GM12878 (cell line): ENCODE measurements at regions not wholly inside any gene's neighbourhood (a gene's known extent, or its start where the extent isn't known, plus 50 kb on each side); places are given as distances from the start of the nearest gene placed in this dataset.

Experiments
- ATAC-seq: fragments of 200-7000 bp; cut with Tn5 transposase; 3 replicates; pipeline ENCODE4 v1.9.1; 2020; ENCODE audit warnings: mild to moderate bottlenecking, moderate library complexity
- BruUV-seq: library from RNA; stranded (reverse); fragments of 400-500 nt; replicated peaks from 2 replicates; lab custom pipeline; 2021; lab: Mats Ljungman, UMichigan
- CTCF ChIA-PET: fragments of 300-600 bp; sonication (Branson Sonifier 250); formaldehyde crosslinking; extraction: SDS; loops from one replicate; lab custom pipeline; 2021; ENCODE audit warnings: inconsistent platforms; lab: Yijun Ruan, JAX
- POLR2A ChIA-PET: fragments of 350-600 bp; formaldehyde crosslinking; extraction: SDS; loops from one replicate; lab custom pipeline; 2021; ENCODE audit warnings: inconsistent platforms; lab: Charles Lee
- RAD21 ChIA-PET: fragments of 300-600 bp; sonication (Branson Sonifier 250); formaldehyde crosslinking; loops from one replicate; lab custom pipeline; 2023; ENCODE audit warnings: antibody characterized with exemption; ENCODE audit not compliant: unreplicated experiment; lab: Charles Lee
- SMC1A ChIA-PET: fragments of 300-600 bp; sonication (Branson Sonifier 250); formaldehyde crosslinking; loops from one replicate; lab custom pipeline; 2023; ENCODE audit not compliant: unreplicated experiment, uncharacterized antibody; lab: Charles Lee
- DNase-seq: peaks from one replicate; pipeline ENCODE4 v3.0.0-alpha.2; 2011; ENCODE audit warnings: low read depth, low spot score
- FAIRE-seq: peaks from 3 replicates; lab custom pipeline; 2011; peaks lifted over from hg19 to GRCh38; lab: Jason Lieb, UNC
- H2AFZ ChIP-seq: 2 replicates; pipeline ENCODE4 v1.6.0; 2011; ENCODE audit warnings: low read depth, low read length, control low read depth; ENCODE audit not compliant: control insufficient read depth
- H3K27ac ChIP-seq: 2 replicates; pipeline ENCODE4 v1.5.1; 2011; ENCODE audit warnings: control low read depth; ENCODE audit not compliant: control insufficient read depth, insufficient read depth
- H3K27me3 ChIP-seq, 2 experiments: replicated peaks in 1 of 2; 2 replicates each; pipeline versions ENCODE4 v1.6.0 to v1.6.1; 2011; ENCODE audit warnings: low read length in 1 of 2; ENCODE audit not compliant: control insufficient read depth in 2 of 2, insufficient read depth in 2 of 2
- H3K36me3 ChIP-seq, 2 experiments: 2 replicates each; pipeline ENCODE4 v1.5.1; 2011; ENCODE audit warnings: low read length in 1 of 2; ENCODE audit not compliant: control insufficient read depth in 2 of 2, insufficient read depth in 2 of 2
- H3K4me1 ChIP-seq: 2 replicates; pipeline ENCODE4 v1.6.1; 2011; ENCODE audit warnings: mild to moderate bottlenecking, low read length, moderate library complexity, mixed read lengths; ENCODE audit not compliant: control insufficient read depth, insufficient read depth
- H3K4me2 ChIP-seq: 2 replicates; pipeline ENCODE4 v1.6.0; 2011; ENCODE audit warnings: control low read depth; ENCODE audit not compliant: control insufficient read depth, insufficient read depth
- H3K4me3 ChIP-seq: fragments of 200-600 bp; sonication (generic); 2 replicates; pipeline ENCODE4 v1.5.1; 2016
- H3K79me2 ChIP-seq: 2 replicates; pipeline ENCODE4 v1.6.0; 2011; ENCODE audit warnings: low read length; ENCODE audit not compliant: control insufficient read depth, insufficient read depth
- H3K9ac ChIP-seq: 2 replicates; pipeline ENCODE4 v1.8.0; 2011; ENCODE audit warnings: low read length, control low read depth, mixed read lengths; ENCODE audit not compliant: control insufficient read depth, insufficient read depth
- H3K9me3 ChIP-seq: replicated peaks from 3 replicates; pipeline ENCODE4 v1.5.1; 2011; ENCODE audit warnings: mild to moderate bottlenecking, low read length; ENCODE audit not compliant: control insufficient read depth, insufficient read depth
- H4K20me1 ChIP-seq: 2 replicates; pipeline ENCODE4 v1.6.0; 2011; ENCODE audit not compliant: control insufficient read depth, insufficient read depth
- EED ChIP-seq: sonication (generic); IDR thresholded peaks from 2 replicates; pipeline ENCODE4 v1.6.1; 2016; ENCODE audit warnings: antibody characterized with exemption, low read depth
- SIN3A ChIP-seq: IDR thresholded peaks from 2 replicates; pipeline ENCODE4 v1.6.1; 2012; ENCODE audit warnings: low read depth, low read length, improper control_type of control experiment
- SMAD1 ChIP-seq: fragments of 450-650 bp; IDR thresholded peaks from 2 replicates; pipeline ENCODE4 v1.6.1; 2018; ENCODE audit warnings: mild to moderate bottlenecking, low read depth; ENCODE audit not compliant: partially characterized antibody
- SMC3 ChIP-seq: IDR thresholded peaks from 2 replicates; pipeline ENCODE4 v1.6.1; 2011; ENCODE audit warnings: low read length, improper control_type of control experiment, borderline replicate concordance
- ZNF207 ChIP-seq: fragments of 450-650 bp; IDR thresholded peaks from 2 replicates; pipeline ENCODE4 v1.6.1; 2014; ENCODE audit warnings: antibody characterized with exemption, mild to moderate bottlenecking, borderline replicate concordance
- WGBS: methylation state at CpG from one replicate; pipeline ENCODE4 v1.1.6; 2016; ENCODE audit warnings: low lambda C conversion rate; ENCODE audit not compliant: insufficient replicate concordance, insufficient coverage; ENCODE audit errors: missing lambda C conversion rate; 5-methylcytosine and 5-hydroxymethylcytosine counted together
- in situ Hi-C: fragments of 300-500 bp; cut with MboI; formaldehyde crosslinking; loops from 9 replicates; pipeline ENCODE4 v1.14.3; 2018; ENCODE audit warnings: mixed read lengths
- intact Hi-C: fragments of 100-400 bp; cut with micrococcal nuclease; formaldehyde crosslinking; loops from one replicate; pipeline ENCODE4 v1.14.2; 2022; ENCODE audit not compliant: unreplicated experiment
- TF ChIP-seq, protein P1 (sequence below): IDR thresholded peaks from 2 replicates; pipeline ENCODE4 v1.6.1; 2012; ENCODE audit warnings: low read depth, low read length, improper control_type of control experiment
- TF ChIP-seq, protein P2 (sequence below): fragments of 450-650 bp; IDR thresholded peaks from 2 replicates; pipeline ENCODE4 v1.6.1; 2017; ENCODE audit warnings: antibody characterized with exemption, mild to moderate bottlenecking, moderate library complexity

DNA sequence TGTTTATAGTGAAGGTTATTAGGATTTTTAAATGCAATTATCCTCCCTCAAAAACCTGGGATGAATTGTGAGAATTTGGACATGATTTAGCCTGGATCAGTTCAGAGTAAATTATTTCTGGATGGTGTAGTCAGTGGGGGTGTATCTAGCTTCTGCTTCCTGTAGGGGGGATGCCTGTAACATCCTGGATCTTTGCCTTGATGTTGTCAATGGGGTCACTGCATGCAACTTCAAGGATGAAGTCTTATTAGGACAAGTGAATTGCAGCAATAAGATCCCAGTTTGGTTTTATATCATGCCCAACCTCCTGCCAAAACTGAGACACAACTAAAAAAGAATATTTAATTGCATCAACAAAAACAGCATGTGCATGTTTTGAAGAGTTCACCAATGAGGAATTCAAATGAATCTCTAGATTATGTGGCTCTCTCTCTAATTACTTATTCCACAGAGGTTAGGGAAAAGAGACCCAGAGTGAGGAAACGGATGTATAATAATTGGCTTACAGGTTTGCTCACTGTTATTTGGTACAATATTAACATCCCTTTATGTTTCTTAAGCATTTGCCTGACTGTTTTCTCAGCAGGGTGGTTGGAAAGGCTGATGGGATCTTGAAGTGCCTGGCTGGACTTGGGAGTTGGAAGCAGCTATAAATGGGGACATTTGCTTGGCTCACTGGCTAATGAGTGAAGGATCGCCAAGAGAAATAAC lies 159.8 kb downstream of the HS3ST3B1 start:
- H3K4me3 ChIP-seq: no peak overlapping the region
- SMC1A ChIA-PET: no interaction called here
- 14% methylated on average over 2 of the region's 2 CpGs for WGBS
- DNase-seq: no peak
- CTCF ChIA-PET: no interaction called here
- RAD21 ChIA-PET: no interaction called here
- H3K27me3 ChIP-seq: no peaks in the 10 kb centered on the region
- H3K79me2 ChIP-seq: no peaks in the 10 kb centered on the region
- H3K9me3 ChIP-seq: no peaks in the 10 kb centered on the region; the same call in 2 of the 3 replicates
- H3K36me3 ChIP-seq: no peaks in the 10 kb centered on the region
- H3K27ac ChIP-seq: no peak overlapping the region
- H3K4me2 ChIP-seq: no peak overlapping the region
- POLR2A ChIA-PET: no interaction called here
- in situ Hi-C loops (no loop called here), intact Hi-C loops (no loop called here)
- ATAC-seq: no peak
- no peak for FAIRE-seq
- TF ChIP-seq SIN3A (no peak), SMAD1 (no peak)
- TF ChIP-seq, all 136 proteins: peak for 0
- no TSS peak for BruUV-seq
- Histone ChIP-seq H3K9ac (no peak overlapping the region), H2AFZ (no peak overlapping the region), H4K20me1 (no peaks in the 10 kb centered on the region), H3K4me1 (no peaks in the 10 kb centered on the region)

DNA sequence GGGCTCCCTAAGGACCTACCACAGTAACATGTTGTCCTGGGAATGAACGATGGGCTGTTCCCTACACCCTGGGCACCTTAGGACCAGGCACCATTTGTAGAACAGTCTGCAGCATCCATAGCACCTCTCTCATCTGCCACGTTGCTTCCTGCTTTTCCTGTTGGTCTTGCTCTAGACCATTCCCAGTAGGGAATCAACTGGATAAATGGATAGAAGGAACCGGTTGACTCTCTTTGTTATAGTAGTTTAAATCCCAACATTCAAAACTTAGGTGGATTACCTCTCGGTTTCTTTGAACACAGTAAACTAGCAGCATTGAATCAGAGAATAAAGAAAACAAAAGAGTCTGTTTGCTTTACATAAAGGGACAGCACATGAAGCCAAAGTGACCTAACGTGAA lies 159.1 kb downstream of the HS3ST3B1 start:
- H3K36me3 ChIP-seq: no peaks in the 10 kb centered on the region
- SMC1A ChIA-PET: no interaction called here
- H3K4me3 ChIP-seq: no peak overlapping the region
- intact Hi-C loops (no loop called here), in situ Hi-C loops (no loop called here)
- BruUV-seq: no TSS peak
- ATAC-seq (no peak), DNase-seq (no peak), FAIRE-seq (no peak)
- POLR2A ChIA-PET: no interaction called here
- H2AFZ ChIP-seq: no peak overlapping the region
- 27% methylated on average over 5 of the region's 5 CpGs for WGBS
- CTCF ChIA-PET: no interaction called here
- RAD21 ChIA-PET: no interaction called here
- no peaks in the 10 kb centered on the region for H3K27me3 ChIP-seq
- H3K79me2 ChIP-seq: no peaks in the 10 kb centered on the region
- no peak overlapping the region for H3K4me2 ChIP-seq
- no peaks in the 10 kb centered on the region for H4K20me1 ChIP-seq
- H3K4me1 ChIP-seq: no peaks in the 10 kb centered on the region
- H3K27ac ChIP-seq: no peak overlapping the region
- no peaks in the 10 kb centered on the region; the same call in 2 of the 3 replicates for H3K9me3 ChIP-seq
- H3K9ac ChIP-seq: no peak overlapping the region
- TF ChIP-seq EED (no peak), ZNF207 (no peak), SMC3 (no peak)
- TF ChIP-seq, protein P1, sequence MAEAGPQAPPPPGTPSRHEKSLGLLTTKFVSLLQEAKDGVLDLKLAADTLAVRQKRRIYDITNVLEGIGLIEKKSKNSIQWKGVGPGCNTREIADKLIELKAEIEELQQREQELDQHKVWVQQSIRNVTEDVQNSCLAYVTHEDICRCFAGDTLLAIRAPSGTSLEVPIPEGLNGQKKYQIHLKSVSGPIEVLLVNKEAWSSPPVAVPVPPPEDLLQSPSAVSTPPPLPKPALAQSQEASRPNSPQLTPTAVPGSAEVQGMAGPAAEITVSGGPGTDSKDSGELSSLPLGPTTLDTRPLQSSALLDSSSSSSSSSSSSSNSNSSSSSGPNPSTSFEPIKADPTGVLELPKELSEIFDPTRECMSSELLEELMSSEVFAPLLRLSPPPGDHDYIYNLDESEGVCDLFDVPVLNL: no peak
- TF ChIP-seq, protein P2, sequence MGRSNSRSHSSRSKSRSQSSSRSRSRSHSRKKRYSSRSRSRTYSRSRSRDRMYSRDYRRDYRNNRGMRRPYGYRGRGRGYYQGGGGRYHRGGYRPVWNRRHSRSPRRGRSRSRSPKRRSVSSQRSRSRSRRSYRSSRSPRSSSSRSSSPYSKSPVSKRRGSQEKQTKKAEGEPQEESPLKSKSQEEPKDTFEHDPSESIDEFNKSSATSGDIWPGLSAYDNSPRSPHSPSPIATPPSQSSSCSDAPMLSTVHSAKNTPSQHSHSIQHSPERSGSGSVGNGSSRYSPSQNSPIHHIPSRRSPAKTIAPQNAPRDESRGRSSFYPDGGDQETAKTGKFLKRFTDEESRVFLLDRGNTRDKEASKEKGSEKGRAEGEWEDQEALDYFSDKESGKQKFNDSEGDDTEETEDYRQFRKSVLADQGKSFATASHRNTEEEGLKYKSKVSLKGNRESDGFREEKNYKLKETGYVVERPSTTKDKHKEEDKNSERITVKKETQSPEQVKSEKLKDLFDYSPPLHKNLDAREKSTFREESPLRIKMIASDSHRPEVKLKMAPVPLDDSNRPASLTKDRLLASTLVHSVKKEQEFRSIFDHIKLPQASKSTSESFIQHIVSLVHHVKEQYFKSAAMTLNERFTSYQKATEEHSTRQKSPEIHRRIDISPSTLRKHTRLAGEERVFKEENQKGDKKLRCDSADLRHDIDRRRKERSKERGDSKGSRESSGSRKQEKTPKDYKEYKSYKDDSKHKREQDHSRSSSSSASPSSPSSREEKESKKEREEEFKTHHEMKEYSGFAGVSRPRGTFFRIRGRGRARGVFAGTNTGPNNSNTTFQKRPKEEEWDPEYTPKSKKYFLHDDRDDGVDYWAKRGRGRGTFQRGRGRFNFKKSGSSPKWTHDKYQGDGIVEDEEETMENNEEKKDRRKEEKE: no peak
